ENCODE measurements at regions not wholly inside any gene's neighbourhood (a gene's known extent, or its start where the extent isn't known, plus 50 kb on each side); places are given as distances from the start of the nearest gene placed in this dataset.
"Not testable (repeated sequence)": the region's sequence is repeated elsewhere in the genome, so short reads cannot be mapped to it uniquely, and the experiment has no call there.

DNA sequence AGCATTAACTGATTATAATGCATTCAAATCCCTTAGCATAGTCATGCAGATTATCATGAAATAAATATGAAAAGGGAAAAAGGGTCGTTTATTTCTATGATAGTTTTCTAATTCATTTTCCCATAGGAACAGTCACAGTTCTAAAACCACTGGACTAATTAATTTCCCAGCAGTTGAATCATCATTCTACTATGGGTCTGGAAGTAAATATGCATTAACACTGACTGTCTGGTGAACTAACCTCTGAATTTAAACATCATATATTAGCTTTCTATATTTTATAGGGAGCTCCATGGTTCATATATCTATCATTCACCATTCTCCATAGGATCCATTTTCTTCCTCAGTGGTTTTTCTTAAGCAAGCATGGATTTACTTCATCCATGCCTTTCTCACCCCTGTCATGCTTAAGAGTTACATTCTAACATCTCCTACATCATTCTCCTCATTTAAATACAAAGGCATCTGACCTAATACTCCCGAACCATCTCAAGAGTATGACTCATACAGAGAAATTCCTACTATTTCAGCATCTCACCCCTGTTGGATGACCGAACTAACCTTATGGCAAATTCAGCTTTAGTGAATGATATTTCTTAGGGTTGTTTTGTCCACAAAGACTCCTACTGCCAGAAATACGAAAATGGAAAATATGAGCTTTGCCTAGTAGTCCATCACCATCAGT, 198.7 kb upstream of the ADAMTS3 start:
- no peak for DNase-seq

DNA sequence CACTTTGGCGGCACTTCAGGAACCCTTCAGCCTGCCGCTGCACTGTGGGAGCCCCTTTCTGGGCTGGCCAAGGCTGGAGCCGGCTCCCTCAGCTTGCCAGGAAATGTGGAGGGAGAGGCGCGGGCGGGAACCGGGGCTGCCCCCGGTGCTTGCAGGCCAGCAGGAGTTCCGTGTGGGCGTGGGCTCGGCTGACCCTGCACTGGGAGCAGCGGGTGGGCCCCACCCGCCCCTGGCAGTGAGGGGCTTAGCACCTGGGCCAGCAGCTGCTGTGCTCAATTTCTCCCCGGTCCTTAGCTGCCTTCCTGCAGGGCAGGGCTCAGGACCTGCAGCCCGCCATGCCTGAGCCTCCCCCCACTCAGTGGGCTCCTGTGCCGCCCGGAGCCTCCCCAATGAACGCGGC, 196.8 kb upstream of the ADAMTS3 start:
- DNase-seq = not testable (repeated sequence)

DNA sequence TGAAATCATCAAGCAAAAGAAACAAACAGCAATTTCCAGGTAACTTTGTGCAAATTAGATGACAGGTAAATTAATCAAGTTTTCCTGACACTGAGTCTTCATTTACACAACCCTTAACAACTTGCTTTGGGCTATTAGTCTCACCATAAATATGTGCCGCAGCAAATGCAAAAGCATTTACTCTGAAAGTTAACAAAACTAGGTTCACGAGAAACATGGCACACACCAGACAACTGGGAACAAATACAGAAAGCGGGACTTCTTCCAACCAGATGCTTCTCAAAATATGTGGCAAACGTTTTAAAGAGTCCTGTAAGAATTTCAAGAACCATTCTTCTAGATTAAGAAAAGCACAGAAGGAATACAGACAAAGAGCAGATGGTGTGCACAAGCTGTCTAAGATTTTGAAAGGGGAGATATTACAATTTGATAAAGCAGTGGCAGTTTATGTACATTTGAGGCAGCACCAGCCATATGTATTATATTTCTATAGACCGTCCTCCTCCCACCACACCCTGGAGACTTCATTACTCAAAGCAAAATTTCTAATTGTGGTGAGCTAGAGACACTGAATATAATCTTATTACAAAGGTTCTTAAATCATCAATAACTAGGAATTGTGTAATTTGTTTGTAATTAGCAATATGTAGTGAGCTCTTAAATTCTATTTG, 192.5 kb upstream of the ADAMTS3 start:
- no peak for DNase-seq

DNA sequence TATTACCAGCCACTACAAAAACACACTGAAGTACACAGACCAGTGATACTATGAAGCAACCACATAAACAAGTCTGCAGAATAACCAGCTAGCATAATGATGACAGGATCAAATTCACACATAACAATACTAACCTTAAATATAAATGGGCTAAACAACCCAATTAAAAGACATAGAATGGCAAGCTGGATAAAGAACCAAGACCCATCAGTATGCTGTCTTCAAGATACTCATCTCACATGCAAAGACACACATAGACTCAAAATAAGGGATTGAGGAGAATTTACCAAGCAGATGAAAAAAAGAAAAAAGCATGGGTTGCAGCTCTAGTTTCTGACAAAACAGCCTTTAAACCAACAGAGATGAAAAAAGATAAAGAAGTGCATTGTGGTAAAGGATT, 184.4 kb upstream of the ADAMTS3 start:
- not testable (repeated sequence) for DNase-seq

DNA sequence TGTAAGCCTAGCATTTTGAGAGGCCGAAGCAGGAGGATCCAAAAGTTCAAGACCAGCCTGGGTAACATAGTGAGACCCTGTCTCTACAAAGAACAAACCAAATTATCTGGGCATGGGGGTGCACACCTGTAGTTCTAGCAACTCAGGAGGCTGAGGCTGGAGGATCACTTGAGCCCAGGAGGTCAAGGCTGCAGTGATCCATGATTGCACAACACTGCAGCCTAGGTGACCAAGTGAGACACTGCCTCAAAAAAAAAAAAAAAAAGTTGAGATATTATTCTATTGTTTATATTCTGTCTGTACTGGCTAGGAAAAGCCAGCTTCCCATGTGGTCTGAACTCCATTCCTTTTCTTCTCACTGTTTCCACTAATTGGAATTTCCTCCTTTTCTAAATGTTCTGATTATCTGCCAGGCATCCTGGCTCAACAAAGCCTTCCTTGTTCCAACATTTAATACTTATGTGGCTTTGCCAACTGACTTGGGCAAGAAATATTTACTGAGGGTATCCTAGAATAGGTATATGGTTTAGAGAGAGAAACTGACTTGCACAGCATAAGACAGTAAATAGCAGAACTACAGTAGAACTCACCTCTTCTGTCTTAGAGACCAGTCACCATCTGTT, 175.2 kb upstream of the ADAMTS3 start:
- DNase-seq = no peak

DNA sequence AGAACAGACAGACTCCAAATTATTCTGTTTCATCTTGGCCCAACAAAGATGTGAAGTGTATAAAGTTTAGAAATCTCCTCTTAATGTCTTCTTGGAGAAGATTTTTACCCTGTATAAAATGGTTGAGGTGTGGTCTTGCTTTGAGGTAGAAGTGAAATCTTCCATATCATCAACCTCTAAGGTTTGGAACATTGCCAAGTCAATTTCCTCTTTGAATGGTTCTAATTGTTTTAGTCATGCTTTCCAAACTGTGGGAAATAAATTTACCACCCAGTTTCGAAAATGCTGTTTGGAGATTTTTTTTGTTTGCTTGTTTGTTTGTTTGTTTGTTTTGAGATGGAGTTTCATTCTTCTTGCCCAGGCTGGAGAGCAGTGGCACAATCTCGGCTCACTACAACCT, 174.1 kb upstream of the ADAMTS3 start:
- DNase-seq = no peak

DNA sequence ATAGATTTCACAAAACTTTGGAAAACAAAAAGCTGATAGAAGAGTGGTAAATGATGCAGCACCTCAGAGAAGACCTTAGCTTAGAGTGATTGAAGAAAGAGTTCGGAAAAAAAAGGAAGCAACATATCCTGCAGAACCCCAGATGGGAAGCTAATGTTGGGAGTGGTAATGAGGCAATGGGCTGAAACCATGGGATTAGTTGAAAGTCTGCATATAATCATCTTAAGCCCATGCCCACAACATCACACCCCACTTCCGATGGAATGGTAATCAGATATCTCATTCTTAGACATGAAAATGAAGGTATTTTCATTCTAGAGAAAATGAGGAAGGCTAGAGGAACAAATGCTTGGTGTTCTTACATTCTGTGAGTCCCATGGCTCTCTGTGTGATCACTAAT, 146.3 kb upstream of the ADAMTS3 start:
- DNase-seq = no peak

DNA sequence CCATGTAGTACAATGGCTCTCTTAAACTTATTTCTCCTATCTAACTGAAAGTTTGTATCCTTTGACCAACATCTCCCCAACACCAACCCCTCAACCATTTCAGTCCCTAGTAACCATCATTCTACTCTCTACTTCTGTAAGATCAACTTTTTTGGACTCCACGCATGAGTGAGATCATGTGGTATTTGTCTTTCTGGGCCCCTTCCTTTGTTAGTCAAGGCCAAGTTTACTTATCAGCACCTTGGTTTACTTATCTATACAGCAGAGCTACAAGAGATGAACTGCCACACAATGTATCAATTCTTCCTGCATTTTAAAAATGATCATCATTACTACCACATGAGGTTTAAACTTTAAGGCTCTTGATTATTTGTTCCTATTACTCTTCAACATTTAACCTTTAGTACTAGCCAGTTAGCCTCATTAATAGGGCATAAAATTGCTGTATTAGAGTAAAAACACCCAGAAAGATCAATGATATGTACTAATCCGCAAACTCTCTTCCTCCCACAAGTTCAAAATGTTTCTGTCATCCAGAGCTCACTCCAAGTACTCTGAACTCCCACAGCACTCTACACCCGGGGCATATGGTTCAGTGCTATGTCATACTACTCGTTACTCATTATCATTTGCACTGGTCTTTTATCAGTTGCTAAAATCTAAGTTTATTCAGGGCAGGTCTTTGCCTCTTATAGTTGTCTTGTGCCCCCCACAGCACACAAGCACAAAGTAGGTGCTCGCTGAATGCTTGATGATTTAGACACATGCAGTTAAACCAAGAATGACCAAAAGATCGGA, 145.7 kb upstream of the ADAMTS3 start:
- DNase-seq = no peak

DNA sequence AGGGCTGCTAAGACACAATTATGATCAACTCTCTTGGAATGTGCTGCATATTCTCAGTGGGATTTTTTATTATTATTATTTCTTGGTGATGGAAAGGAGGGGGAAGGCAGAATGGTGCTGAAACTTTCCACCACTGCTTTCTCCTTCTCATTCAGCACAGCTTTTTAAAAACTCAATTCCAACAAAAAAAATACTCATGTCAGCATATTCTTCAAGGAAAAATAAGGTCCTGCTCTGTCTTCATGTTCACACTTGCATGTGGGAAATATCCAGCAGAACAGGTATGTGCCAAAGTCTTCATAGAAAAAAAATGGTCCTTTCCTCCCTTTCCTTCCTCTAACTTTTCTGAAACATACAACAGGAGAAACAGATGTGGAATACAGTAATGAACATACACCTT, 144.0 kb upstream of the ADAMTS3 start:
- no peak for DNase-seq

DNA sequence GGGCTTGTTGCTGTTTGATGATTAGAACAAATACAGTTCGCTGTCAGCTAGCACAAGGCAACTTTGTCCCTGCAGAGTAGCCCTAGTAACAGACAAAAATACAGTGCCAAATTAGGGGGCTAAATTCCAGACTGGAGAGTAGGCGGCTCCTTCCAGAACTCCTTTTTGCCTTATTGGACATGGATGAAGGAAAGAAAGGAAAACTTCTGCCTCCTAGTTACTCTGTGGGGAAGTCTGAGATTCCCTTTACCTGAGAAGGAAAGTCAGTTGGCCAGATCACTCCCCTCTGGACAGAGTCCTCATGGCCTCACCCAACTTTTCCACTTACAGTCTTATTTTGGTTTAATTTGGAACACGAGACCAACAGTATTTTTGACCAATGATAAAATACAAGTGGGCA, 140.5 kb upstream of the ADAMTS3 start:
- no peak for DNase-seq

DNA sequence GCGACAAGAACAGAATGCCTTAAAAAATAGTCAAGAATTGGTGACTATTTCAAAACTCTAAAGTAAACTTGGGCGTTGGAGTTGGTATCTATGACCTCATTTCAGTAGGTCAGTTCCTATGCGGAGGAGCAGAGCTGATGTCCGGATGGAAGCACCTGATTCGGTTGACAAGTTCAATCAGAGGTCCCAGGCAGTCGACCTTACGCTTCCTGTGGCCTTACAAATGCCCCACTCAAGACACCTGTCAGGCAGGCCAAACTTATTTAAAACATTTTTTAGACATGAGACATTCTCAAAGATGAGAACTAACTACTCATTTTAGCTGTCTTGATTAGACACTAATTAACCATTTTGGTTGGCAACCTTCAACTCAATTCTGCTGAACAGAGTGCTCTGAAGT, 137.7 kb upstream of the ADAMTS3 start:
- DNase-seq = no peak

DNA sequence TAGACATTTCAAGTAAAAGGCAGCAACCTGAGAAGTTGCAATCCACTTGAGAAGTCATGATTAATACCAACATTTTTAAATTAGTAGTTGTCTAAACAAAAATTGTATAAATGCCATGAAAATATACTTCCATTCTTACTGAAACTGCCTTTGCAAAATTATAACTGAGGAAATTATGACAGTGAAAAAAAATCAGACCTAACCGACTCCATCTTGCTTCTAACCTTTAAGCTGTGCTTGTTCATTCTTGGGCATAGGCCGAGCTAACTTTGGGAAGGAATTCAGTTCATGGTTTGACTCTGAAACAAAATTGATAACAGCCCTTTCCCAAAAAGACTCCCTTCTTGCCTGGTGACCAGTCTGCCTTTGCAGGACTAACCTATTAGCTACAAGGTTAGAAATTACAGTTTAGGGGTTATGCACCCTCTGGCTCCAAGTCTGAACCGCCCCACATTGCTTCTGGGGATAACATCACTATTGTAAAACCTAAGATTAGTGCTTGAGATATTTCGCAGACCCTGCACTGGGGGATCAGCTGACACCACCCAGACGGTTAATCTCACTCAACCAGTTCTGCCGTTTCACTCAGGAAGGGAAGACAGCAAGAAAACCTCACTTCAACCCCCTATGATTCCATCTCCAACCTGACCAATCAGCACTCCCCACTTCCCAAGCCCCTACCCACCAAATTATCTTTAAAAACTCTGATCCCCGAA, 136.1 kb upstream of the ADAMTS3 start:
- peak in 1 of 2 experiments; percentile 5 for DNase-seq

DNA sequence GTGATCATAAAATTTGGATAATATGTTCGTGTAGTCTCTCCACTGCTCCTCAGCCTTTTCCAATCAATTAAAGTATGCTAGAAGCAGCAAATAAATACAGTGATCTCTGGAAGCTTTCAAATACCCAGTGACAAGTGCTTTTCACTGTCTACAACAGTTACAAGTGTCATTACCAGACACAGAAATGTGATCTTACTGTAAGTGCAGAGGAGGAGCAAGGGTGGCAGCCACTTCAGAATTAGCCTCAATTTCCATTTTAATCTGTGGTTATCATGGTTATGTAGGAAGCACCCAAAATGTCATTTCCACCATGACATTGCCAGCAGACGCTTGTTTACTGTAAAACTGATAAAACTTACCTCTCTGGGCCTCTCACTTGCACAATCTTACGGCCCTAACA, 133.9 kb upstream of the ADAMTS3 start:
- DNase-seq = no peak

DNA sequence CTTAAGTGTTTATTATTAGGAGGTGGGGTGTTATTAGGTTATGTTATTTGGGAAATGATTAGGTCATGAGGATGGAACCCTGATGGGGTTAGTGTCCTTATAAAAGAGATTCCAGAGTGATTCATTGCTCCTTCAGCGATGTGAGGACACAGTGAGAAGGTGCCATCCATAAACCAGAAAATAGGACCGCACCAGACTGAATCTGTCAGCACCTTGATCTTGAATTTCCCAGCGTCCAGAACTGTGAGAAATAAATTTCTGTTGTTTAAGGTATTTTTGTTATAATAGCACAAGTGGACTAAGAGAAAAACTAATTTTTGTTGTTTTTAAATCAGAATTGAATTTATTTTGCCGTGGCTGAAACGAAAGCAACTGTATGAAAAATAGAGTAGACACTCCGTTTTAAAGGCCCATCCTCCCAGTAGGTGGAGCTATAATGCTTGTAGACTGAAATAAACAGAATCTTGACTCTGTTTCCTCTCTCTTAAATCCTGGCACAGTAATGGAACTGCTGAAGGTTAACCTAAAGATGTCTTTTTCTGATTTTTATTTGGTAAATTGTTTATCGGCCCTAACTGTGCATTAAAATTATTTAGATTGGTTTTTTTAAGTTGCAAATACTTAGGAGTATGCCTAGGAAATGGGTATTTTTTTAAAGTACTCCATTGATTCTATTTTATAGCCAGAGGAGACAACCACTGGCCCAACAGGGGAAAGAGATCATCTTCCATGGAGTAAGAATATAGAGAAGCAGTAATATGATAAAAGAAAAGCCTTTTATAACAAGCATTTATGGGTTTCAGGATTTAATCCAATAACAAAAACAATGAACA, 133.2 kb upstream of the ADAMTS3 start:
- DNase-seq = peak; percentile 48 to 75

DNA sequence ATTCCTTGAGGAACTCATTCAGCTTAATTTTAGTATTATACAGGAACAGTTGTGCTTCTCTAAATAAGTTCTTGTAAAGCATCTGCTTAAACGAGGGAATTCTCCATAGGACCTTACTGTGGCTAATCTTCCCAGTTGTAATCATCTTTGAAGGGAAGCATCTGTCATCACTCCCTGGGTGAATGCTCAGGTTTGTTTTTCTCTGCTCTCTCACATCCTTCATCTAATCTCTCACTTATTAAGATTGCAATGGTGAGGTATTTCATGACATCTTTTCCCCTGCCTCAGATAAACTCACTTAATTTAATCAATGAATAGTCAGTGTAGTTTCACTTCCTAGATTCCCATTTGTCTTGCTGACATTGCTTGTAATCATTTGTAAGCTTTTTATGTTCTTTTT, 121.8 kb upstream of the ADAMTS3 start:
- DNase-seq = no peak

DNA sequence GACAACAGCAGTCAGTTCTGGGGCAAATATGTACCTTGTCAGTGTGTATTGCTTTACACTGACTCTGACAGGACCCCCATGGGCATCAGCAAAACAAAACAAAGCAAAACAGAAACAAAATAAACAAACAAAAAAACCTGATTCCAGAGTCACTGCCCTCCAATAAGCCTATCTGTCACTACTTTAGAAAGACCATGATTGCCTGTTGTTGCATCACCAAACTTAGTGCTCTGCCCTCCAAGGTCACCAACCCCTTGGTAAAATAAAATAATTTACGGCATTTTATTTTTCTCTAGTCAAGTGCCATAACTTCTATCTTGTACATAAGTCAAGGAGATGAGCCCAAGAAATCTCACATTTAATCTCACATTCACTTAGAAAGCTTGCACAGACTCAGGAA, 120.9 kb upstream of the ADAMTS3 start:
- DNase-seq = no peak

DNA sequence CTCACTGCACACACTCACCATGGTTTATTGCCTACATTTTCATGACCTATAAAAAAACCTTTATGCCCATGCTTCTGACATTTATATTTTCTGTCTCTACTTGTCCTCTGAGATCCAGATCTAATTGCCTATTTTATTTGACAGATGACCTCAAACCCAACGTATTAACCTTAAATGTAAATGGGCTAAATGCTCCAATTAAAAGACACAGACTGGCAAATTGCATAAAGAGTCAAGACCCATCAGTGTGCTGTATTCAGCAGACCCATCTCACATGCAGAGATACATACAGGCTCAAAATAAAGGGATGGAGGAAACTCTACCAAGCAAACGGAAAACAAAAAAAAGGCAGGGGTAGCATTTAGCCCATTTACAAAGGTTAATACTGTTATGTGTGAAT, 117.4 kb upstream of the ADAMTS3 start:
- not testable (repeated sequence) for DNase-seq

DNA sequence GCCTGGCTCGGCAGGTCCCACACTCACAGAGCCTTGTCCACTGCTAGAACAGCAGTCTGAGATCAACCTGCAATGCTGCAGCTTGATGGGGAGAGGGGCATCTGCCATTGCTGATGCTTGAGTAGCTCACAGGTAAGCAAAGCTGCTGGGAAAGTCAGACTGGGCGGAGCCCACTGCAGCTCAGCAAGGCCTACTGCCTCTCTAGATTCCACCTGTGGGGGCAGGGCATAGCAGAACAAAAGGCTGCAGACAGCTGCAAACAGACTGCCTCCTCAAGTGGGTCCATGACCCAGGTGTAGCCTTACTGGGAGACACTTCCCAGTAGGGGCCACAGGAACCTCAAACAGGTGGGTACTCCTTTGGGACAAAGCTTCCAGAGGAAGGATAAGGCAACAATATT, 110.6 kb upstream of the ADAMTS3 start:
- peak in 1 of 2 experiments; percentile 17 for DNase-seq

DNA sequence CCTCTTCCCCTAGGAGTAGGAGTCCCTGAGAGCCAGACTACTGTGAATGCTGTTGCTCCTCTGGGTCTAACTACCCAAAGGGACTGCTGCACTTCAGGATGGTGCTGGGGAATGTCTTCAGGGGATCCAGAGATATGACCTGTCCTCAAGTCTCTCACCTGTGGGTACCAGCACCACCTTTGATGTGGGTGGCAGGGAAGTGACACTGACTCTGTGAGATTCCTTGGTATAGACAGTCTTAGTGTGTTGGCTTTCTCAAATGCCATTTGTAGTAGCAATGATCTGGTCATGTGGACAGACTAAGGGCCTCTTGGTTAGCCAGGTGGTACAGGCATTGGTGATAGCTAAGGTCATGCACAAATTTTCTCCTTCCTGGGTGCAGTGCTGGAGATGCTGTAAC, 108.9 kb upstream of the ADAMTS3 start:
- DNase-seq = no peak

DNA sequence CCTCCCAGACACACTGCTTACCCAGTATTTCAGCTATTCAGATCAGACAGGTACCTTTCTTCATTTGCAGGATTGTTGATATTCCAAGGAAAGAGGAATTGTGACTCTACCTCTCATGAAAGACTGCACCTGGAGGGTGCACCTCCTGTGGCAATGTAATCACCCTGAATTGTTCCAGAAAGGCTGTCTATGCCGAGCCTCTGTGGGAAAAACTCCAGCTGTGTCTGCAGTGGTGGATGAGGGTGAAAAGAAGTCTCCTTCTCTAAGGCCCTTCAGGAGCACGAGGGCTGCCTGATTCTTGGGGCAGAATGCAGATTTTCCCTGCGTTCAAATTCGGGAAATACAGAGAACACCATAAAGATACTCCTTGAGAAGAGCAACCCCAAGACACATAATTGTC, 108.2 kb upstream of the ADAMTS3 start:
- DNase-seq = no peak

DNA sequence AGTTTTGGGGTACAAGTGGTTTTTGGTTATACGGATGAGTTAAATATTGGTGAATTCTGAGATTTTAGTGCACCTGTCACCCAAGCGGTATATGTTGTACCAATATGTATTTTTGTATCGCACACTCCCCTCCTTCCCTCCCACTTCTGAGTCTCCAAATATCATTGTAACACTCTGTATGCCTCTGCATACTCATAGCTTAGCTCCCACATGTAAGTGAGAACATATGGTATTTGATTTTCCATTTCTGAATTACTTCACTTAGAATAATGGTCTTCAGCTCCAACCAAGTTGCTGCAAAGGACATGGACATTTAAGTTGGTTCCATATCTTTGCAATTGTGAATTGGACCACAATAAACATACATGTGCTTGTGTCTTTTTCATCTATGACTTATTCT, 103.0 kb upstream of the ADAMTS3 start:
- DNase-seq = no peak

DNA sequence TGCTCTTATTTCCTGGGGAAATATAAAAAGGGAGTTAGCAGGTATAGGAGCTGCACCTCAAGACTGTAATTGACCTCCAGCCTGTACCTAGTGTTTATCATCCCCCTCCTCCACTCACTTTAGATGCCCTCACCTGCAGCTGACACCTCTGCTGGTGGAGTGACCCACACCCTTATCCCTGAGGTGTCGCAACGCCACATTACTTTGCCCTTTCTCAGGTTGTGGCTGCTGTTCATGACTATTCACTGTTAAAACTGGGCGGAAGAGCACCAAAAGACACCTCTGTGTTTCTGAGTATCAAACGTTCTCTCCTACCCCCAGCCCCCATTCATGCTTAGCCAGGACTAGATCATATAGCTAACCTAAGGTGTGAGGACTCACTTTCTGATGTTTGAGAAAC, 101.5 kb upstream of the ADAMTS3 start:
- DNase-seq = no peak
